Kidney capillary endothelial cell (primary cell): ENCODE measurements at regions not wholly inside any gene's neighbourhood (a gene's known extent, or its start where the extent isn't known, plus 50 kb on each side); places are given as distances from the start of the nearest gene placed in this dataset.

Experiments used
- DNase-seq: peaks from one replicate; pipeline ENCODE4 v3.0.0-alpha.2; 2018; ENCODE audit warnings: low spot score

DNA sequence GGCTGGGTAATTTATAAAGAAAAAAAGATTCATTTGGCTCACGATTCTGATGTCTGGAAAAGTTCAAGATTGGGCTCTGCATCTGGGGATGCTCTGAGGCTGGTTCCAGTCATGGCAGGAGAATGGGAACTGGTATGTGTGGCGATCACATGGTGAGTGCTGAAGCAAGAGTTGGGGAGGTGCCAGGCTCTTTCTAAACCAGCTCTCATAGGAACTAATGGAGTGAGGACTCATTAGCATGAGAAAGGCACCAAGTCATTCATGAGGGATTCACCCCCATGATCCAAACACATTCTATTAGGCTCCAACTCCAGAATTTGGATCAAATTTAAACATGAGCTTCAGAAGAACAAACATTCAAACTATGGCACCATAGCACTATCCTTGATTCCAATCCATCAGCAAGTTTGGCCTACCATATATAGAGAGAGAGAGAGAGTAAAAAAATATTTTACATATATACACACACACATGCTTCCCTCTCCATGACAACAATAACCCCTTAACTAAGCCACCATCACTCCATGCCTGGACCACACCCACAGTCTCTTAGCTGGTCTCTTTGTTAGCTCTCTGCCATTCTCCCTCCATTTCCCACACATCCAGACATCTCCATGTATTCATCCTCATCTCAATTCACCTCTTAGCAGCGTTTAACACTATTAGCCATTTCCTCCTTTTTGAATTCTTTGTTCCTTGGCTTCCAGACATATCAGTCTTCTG, 57.9 kb downstream of the NPY start:
- DNase-seq, result no peak

DNA sequence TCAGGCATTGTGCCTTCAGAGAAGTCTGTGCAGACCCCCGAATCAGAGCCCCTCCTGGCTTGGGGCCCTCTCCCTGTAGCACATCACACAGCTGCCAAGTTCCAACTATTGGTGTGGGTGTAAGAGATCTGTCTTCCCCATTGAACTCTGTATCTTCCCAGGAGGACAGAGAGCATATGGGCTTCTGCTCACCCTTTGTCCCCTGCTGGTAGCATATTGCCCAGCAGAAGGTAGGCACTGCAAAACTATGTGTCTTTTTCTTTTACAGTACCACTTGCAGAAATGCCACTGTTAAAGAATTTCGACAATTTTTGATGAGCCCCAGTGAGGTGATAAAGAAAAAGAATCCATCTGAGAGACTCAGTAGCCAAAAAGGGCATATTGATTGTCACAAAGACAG, 59.6 kb downstream of the NPY start:
- DNase-seq, result no peak

GRCh38 chr7:24346129-24346528, 62.1 kb downstream of the NPY start:
- no peak for DNase-seq

- DNase-seq, result no peak
These were observed 62.7 kb downstream of the NPY start for GRCh38 chr7:24346716-24347115.

DNA sequence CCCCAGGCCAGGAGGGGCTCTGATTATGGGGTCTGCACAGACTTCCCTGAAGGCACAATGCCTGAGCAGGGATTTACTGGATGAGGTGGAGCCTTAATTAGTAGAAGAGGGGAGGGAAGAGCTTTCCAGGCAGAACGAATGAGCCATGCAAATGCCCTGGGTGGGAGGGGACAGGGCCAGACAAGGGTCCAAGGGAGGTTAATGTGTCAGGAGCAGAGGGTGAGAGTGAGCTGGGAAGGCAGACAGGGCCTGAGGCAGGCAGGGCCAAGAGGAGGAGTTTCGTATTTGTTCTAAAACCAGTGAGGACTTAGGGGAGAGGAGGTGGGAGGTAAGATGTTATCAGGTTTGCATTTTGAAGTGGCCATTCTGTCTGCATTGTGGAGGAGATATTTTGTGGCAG, 65.3 kb downstream of the NPY start:
- no peak for DNase-seq

DNA sequence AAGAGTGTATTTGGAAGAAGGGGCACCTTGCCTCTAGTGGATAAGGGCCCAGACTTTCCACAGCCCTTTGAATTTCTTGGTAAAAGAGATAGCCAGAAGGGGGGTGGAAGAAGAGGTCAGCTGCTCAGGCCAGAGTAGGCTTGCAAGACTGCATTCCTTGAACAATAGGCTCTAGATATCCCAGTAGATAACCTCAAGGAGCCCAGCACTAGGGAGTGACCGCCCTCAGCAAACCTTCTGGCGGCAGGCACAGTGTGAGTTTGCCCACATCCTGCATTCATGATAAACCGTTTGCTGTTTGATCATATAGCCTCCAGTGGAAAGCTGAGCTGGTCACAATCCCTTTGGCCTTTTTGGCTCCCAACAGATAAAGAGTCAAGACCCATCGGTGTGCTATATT, 70.5 kb downstream of the NPY start:
- no peak for DNase-seq

- DNase-seq, result no peak
These were observed 72.9 kb downstream of the NPY start for GRCh38 chr7:24356718-24357386.

- no peak for DNase-seq
These were observed 77.0 kb downstream of the NPY start for GRCh38 chr7:24361001-24361400.

- no peak for DNase-seq
These were observed 81.6 kb downstream of the NPY start for GRCh38 chr7:24365606-24366005.

DNA sequence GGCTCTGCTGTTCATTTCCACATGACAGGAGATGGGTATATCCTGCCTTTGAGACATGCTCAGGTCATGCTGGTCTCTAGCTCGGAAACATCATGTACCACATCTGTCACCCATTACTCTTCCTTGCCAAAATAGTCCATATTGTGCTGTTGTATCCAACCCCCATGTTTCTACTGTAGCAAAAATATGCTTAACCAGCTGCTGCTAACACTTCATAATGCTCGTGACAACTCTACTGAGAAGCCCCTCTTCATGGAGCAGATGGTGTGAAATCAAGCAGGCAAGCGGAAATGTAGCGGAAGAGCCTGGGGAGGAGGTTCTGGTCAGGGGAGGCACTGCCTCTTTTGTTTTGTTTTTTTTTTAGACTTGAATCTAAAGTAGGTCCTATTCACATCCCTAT, 82.9 kb downstream of the NPY start:
- no peak for DNase-seq

- no peak for DNase-seq
These were observed 84.2 kb downstream of the NPY start for GRCh38 chr7:24368161-24368560.

DNA sequence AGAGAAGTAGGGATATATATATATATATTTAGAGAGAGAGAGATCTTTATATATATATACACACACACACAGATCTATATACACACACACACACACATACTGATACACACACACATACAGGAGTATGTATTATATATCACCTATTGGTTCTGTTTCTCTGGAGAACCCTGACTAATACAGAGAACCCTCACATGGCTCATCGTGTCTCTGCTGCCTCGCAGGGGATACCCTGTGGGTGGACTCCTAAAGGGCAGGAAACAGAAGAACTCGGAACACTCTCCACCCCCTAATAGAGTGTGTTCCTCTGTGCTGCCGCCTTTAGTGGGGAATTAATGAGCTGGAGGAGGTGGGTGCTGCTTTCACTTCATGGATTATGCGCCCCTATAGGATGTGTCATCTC, 86.6 kb downstream of the NPY start:
- DNase-seq, result no peak

- no peak for DNase-seq
These were observed 89.3 kb downstream of the NPY start for GRCh38 chr7:24372961-24373955.

- no peak for DNase-seq
These were observed 95.1 kb downstream of the NPY start for GRCh38 chr7:24378871-24379616.

GRCh38 chr7:24381894-24382505, 98.0 kb downstream of the NPY start:
- no peak for DNase-seq

- DNase-seq, result no peak
These were observed 99.1 kb downstream of the NPY start for GRCh38 chr7:24383055-24383454.

DNA sequence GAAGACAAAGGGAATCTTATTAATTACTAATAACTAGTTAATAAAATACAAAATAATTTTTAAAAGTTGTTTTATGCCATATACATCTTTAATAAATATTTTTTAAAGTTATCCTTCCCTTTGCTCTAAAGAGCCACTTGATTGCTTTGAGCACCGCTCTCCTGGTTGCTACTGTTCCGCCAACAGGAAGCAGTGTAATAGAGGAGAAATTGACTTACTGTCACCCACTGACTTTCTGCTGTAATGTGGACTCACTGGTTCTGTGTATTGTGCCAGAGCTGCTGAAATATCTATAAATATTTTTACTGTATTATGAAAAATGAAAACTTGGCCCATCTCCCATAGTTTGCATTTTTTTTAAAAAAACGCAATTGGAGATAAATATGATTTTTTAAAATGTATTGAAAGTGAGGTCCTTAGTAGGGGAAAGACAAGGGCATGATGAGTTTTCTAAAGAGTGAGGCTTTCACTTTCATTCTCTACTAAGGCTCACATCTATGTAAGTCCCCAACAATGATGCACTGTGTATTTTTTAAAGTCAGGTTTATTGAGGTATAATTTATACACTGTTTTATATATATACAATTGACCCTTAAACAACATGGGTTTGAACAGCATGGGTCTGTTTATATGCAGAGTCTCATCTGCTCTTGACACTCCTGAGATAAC, 100.5 kb downstream of the NPY start:
- DNase-seq, result no peak

DNA sequence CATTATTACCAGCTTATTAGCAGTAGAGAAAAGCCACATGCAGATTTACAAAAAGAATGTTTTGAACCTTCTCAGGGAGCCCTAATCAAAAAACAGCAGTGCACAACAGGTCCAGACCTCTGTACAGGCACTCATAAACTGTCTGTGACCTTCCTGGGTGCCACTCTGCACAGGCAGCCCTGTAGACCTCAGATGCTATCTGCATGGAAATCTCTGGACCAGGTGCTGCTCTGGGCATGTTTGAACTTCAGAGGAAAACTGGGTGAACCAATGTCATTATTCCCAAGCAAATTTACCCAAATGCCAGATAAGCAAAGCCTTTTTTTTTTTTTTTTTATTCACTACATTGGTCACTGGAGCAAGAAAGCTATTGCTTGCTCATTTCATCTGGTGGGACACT, 104.2 kb downstream of the NPY start:
- no peak for DNase-seq

DNA sequence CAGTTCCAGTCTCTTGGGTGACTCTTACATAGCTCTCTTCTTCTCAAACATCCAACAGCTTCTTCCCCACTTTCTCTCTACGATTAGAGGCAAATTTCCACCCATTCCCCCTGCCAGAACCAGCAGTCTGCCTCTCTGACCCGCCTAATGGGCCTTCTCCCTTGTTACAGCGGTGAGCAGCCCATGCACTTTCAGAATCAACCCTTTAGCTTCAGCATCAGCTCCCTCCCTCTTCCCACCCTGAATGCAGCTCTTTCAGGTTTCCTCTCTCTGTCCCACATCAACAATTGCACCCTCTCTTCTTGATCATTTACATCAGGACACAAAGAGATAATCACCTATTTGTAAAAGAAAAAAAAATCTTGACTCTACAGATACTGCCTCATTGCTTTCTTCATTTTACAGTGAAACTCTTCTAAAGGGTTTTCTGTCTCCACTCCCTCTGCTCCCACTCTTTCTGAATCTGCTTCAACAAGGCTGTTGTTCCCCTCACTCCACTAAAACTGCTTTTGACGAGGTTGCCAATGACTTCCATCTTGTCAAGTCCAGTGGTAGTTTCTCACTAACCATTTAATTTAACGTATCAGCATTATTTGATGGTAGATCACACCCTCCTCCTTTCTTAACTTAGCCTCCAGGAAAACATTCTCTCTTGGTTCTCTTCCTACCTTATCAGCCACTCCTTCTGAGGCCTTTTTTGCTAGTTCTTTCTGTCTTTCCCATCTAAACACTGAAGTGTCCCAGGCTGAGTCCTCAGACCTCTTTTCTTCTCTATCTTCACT, 106.6 kb downstream of the NPY start:
- DNase-seq, result no peak

GRCh38 chr7:24392774-24393173, 108.8 kb downstream of the NPY start:
- DNase-seq, result no peak
